C4-2B (cell line): ENCODE measurements at regions not wholly inside any gene's neighbourhood (a gene's known extent, or its start where the extent isn't known, plus 50 kb on each side); places are given as distances from the start of the nearest gene placed in this dataset.

Experiments used
- H3K27ac ChIP-seq: fragments of 450-650 bp; 2 replicates; pipeline ENCODE4 v1.5.1; 2017
- ZFX ChIP-seq: fragments of 450-650 bp; IDR thresholded peaks from 2 replicates; pipeline ENCODE4 v1.6.1; 2017
- TF ChIP-seq, protein P1 (sequence below): fragments of 450-650 bp; conservative IDR thresholded peaks from 2 replicates; pipeline ENCODE4 v1.5.1; 2017; ENCODE audit warnings: mild to moderate bottlenecking

DNA sequence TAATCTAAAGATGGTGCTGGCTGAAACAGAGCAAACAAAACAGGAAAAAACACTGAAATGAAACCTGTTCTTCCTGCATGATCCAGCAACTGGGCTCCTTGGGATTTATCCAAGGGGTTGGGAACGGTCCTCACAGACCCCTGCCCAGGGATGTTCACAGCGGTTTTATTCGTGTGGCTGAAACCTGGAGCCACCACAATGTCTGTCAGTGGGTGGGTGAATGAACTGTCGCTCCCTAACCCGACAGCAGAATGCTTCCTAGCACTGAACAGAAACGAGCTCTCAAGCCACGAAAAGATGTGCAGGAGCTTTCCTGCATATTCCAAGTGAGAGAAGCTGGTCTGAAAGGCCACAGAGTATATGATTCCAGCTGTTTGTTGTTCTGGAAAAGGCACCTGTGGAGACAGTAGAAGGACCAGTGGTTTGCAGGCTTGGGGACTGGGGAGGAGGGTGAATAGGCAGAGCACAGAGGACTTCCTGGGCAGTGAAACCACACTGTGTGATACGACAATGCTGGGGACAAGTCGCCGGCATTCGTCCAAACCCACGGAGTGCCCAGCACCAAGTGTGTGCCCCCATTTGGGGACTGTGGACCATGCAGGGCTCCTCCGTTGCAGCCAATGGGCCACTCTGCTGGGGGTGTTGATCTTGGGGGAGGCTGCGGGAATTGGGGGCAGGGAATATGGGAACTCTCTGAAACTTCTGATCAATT lies 73.9 kb downstream of the TEX29 start:
- TF ChIP-seq ZFX: no peak
- TF ChIP-seq, protein P1, sequence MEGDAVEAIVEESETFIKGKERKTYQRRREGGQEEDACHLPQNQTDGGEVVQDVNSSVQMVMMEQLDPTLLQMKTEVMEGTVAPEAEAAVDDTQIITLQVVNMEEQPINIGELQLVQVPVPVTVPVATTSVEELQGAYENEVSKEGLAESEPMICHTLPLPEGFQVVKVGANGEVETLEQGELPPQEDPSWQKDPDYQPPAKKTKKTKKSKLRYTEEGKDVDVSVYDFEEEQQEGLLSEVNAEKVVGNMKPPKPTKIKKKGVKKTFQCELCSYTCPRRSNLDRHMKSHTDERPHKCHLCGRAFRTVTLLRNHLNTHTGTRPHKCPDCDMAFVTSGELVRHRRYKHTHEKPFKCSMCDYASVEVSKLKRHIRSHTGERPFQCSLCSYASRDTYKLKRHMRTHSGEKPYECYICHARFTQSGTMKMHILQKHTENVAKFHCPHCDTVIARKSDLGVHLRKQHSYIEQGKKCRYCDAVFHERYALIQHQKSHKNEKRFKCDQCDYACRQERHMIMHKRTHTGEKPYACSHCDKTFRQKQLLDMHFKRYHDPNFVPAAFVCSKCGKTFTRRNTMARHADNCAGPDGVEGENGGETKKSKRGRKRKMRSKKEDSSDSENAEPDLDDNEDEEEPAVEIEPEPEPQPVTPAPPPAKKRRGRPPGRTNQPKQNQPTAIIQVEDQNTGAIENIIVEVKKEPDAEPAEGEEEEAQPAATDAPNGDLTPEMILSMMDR: no peak
- H3K27ac ChIP-seq: no peak overlapping the region

DNA sequence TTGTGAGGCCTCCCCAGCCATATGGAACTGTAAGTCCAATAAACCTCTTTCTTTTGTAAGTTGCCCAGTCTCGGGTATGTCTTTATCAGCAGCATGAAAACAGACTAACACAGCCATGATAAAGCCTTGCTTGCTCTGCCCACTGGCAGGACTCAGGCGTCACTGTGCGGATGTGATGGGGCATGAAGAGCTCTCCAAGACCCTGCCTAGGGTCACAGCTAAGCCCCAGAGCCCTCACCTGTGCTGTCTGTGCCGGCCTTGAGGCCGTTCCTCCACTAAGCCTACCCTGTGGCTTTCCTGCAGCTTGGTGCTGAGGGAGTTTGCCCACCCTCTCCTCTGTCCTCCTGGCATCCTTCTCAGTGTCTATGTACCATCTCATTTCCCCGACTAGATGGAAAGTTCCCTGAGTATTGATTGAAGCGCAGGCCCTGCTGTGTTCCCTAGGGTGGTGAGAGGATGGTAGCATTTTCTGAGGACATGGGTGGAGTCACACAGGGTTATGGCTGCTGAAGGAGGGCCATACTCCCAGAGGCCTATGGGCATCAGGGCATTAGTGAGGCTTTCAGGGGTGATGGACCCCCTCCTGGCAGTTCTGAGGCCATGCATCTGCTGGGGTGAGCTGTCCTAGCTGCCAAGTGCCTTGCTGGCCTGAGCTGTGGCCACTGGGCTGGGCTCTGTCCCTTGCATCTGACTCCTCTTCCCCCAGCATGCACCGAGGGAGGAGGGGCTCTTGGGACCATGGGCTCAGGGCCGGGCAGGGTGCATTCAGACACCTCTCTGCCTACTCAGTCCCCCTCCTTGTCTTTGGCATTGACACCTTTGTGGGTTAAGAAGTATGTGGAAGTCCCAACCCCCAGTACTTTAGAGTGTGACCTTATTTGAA lies 75.3 kb downstream of the TEX29 start:
- TF ChIP-seq, protein P1: no peak
- TF ChIP-seq ZFX: no peak
- no peak overlapping the region for H3K27ac ChIP-seq

DNA sequence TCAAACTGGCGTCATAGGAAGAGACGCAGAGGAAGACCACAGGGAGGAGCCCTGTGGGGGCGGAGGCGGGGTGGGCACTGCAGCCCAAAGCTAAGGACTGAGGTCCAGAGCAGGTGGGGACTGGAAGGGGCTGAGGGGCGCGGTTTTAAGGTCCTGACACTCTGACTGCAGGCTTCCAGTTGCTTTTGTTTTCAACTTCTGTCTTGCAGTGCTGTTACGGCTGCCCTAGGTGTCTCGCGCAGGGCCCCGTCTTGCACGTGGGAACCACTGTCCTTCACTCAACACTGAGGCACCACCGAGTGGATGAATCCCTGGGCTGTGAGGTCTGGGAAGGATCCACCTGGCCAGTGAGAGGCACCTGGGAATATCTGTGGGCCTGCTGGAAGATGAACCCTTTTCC lies 76.0 kb downstream of the TEX29 start:
- no peak overlapping the region for H3K27ac ChIP-seq
- TF ChIP-seq, protein P1: no peak
- TF ChIP-seq ZFX: no peak

DNA sequence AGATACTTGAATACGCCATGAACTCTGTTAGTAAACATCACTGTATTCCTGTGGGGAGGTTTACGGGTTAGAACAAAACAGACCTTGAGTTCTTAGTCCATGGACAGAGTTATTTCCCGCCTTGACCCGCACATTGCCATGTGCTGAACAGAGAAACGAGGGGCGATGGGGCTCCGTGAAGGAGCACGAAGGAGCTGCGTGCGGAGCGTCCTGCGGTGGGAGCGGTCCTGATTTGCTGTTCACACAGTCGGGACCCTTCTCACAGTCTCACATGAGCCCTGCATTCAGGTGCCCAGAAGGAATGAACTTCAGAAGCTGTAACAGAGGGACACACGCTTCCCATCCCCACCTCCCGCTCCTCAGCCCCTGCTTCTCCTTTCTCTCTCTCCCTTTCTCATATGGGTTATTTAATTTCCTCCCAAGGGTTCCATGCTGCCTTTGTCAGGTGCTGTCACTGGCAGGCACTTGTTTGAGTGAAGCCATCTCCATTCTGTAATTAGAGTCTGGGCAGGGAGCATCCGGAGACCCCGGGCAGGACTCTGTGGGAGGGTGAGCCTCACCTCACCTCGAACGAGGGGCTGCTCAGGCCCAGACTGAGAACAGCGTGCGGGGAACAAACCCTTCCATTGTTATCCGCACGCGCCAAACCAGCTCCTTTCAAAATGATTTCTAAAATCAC lies 76.9 kb downstream of the TEX29 start:
- TF ChIP-seq, protein P1: no peak
- no peak for TF ChIP-seq ZFX
- no peak overlapping the region for H3K27ac ChIP-seq

DNA sequence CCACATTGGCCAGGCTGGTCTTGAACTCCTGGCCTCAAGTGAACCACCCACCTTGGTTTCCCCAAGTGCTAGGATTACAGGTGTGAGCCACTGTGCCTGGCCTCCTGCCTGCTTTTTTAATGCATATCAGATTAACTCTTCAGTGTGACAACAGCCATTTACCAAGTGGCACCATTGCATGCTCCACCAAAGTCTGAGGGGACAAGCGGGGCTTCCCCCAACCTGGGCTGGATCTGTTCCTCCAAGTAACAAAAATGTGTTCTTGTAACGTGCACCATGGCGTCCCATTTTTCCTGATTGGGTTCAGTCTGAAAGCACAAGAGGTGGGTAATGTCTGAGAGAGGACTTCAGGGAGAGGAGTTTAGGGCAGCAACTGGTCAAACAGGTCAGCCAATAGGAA lies 77.8 kb downstream of the TEX29 start:
- no peak overlapping the region for H3K27ac ChIP-seq
- no peak for TF ChIP-seq ZFX
- TF ChIP-seq, protein P1: no peak

DNA sequence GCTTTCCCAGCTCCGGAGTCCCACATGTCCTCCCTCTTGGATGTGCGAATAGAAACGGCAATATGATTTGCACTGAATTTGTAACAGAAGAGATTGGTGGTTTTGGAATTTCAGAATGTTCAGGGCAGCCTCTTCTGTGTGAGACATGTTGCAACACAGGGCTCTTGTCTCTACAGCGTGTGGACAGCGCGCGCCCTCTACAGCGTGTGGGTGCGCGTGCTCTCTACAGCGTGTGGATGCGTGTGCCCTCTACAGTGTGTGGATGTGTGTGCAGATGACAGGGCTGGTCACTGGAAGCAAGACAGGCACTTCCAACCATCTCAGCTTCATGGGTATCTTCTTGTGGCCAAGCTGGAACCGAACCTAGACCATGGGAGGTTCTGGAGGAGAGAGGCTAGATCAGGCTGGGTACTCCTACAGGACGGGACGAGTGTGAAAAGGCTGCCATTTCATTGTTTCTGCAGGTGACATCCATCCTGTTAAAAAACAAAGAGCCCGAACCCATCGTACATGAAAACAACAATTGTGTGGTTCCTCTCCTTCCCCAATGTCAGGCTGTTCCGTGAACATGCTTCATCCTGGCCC lies 78.4 kb downstream of the TEX29 start:
- TF ChIP-seq ZFX: no peak
- TF ChIP-seq, protein P1: peak; percentile 80
- H3K27ac ChIP-seq: no peak overlapping the region
